Left lung (tissue), 4 donors: ENCODE measurements at regions not wholly inside any gene's neighbourhood (a gene's known extent, or its start where the extent isn't known, plus 50 kb on each side); places are given as distances from the start of the nearest gene placed in this dataset.
A peak's percentile ranks its signal among the peaks of the same experiment; 100 is the strongest.

Experiments
- ATAC-seq: fragments of 200-7000 bp; cut with Tn5 transposase; one replicate; pipeline ENCODE4 v1.9.1; 2020; ENCODE audit warnings: moderate library complexity
- DNase-seq, 4 donors: peaks; one replicate each; pipeline ENCODE4 v3.0.0-alpha.2; 2013 to 2020
- H3K27ac ChIP-seq, 2 donors: fragments of 200-600 bp; sonication (generic) in 1 of 2; one replicate each; pipeline versions ENCODE4 v1.5.0 to v1.8.0; 2020 to 2021
- H3K27me3 ChIP-seq, 2 donors: fragments of 200-600 bp; sonication (generic) in 1 of 2; one replicate each; pipeline versions ENCODE4 v1.5.0 to v1.8.0; 2020 to 2021
- H3K36me3 ChIP-seq, 2 donors: fragments of 200-600 bp; sonication (generic) in 1 of 2; one replicate each; pipeline versions ENCODE4 v1.5.0 to v1.8.0; 2020 to 2021
- H3K4me1 ChIP-seq, 2 donors: fragments of 200-600 bp; one replicate each; pipeline ENCODE4 v1.8.0; 2021
- H3K4me3 ChIP-seq, 2 donors: fragments of 200-600 bp; sonication (generic) in 1 of 2; one replicate each; pipeline versions ENCODE4 v1.5.0 to v1.8.0; 2020 to 2021; ENCODE audit warnings: mild to moderate bottlenecking in 1 of 2
- H3K9me3 ChIP-seq, 2 donors: fragments of 200-600 bp; sonication (generic) in 1 of 2; one replicate each; pipeline versions ENCODE4 v1.5.0 to v1.8.0; 2020 to 2021
- intact Hi-C, 2 donors: fragments of 100-400 bp; cut with DNase I; formaldehyde crosslinking; loops; one replicate each; pipeline versions ENCODE4 v1.11.2 to v1.14.2; 2022
- TF ChIP-seq, protein P1 (sequence below), 2 donors: fragments of 200-600 bp; sonication (generic) in 1 of 2; IDR thresholded peaks; one replicate each; pipeline versions ENCODE4 v1.5.0 to v1.8.0; 2021; ENCODE audit warnings: antibody characterized with exemption in 2 of 2
- donor health status: DM: no; HTN: yes; CAD: no.
- donor health status: DM: no; HTN: no; CAD: no.

GRCh38 chr7:138307633-138308032 lies 152.4 kb upstream of the TRIM24 start:
- Histone ChIP-seq H3K9me3 (peaks cover 0 to 11% of the 10 kb centered on the region in 2 donors), H3K27me3 (no peaks in the 10 kb centered on the region), H3K36me3 (no peaks in the 10 kb centered on the region), H3K4me3 (no peak overlapping the region), H3K27ac (no peak overlapping the region), H3K4me1 (no peaks in the 10 kb centered on the region)
- intact Hi-C loops, result no loop called here
- ATAC-seq (no peak), DNase-seq (no peak)
- TF ChIP-seq, protein P1, sequence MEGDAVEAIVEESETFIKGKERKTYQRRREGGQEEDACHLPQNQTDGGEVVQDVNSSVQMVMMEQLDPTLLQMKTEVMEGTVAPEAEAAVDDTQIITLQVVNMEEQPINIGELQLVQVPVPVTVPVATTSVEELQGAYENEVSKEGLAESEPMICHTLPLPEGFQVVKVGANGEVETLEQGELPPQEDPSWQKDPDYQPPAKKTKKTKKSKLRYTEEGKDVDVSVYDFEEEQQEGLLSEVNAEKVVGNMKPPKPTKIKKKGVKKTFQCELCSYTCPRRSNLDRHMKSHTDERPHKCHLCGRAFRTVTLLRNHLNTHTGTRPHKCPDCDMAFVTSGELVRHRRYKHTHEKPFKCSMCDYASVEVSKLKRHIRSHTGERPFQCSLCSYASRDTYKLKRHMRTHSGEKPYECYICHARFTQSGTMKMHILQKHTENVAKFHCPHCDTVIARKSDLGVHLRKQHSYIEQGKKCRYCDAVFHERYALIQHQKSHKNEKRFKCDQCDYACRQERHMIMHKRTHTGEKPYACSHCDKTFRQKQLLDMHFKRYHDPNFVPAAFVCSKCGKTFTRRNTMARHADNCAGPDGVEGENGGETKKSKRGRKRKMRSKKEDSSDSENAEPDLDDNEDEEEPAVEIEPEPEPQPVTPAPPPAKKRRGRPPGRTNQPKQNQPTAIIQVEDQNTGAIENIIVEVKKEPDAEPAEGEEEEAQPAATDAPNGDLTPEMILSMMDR (IDR thresholded peaks at IDR 0.05), result no peak

- Histone ChIP-seq H3K27ac (no peak overlapping the region), H3K4me3 (no peak overlapping the region), H3K27me3 (no peaks in the 10 kb centered on the region), H3K4me1 (no peaks in the 10 kb centered on the region), H3K9me3 (peaks cover 0 to 11% of the 10 kb centered on the region in 2 donors), H3K36me3 (no peaks in the 10 kb centered on the region)
- intact Hi-C loops, result no loop called here
- TF ChIP-seq, protein P1 (IDR thresholded peaks at IDR 0.05), result no peak
- ATAC-seq (no peak), DNase-seq (peak in 1 of 4 donors; percentile 43)
Measured at GRCh38 chr7:138308136-138308535, 151.9 kb upstream of the TRIM24 start.

DNA sequence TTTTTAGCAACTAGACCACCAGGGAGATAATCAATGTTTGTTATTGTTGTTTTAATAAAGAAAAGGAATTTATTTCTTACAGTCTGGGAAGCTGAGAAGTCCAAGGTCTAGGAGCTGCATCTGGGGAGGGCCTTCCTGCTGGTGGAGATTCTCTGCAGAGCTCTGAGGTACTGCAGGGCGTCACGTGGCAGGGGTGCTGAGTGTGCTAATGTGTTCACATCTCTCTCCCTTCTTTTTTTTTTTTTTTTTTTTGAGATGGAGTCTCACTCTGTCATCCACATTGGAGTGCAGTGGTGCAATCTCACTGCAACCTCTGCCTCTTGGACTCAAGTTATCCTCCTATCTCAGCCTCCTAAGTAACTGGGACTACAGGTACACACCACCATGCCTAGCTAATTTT lies 150.9 kb upstream of the TRIM24 start:
- ATAC-seq (no peak), DNase-seq (no peak)
- TF ChIP-seq, protein P1 (IDR thresholded peaks at IDR 0.05), result no peak
- Histone ChIP-seq H3K4me3 (no peak overlapping the region), H3K4me1 (no peaks in the 10 kb centered on the region), H3K9me3 (peaks cover 0 to 2% of the 10 kb centered on the region in 2 donors), H3K27me3 (no peaks in the 10 kb centered on the region), H3K27ac (no peak overlapping the region), H3K36me3 (no peaks in the 10 kb centered on the region)
- intact Hi-C loops, result no loop called here

GRCh38 chr7:138313829-138314178 lies 146.3 kb upstream of the TRIM24 start:
- DNase-seq (no peak), ATAC-seq (no peak)
- TF ChIP-seq, protein P1 (IDR thresholded peaks at IDR 0.05), result no peak
- intact Hi-C loops, result no loop called here
- no peaks in the 10 kb centered on the region for H3K36me3 ChIP-seq
- no peak overlapping the region for H3K4me3 ChIP-seq
- H3K27ac ChIP-seq, result no peak overlapping the region
- H3K27me3 ChIP-seq, result no peaks in the 10 kb centered on the region
- H3K4me1 ChIP-seq, result no peaks in the 10 kb centered on the region
- H3K9me3 ChIP-seq, result peaks cover 0 to 9% of the 10 kb centered on the region in 2 donors

DNA sequence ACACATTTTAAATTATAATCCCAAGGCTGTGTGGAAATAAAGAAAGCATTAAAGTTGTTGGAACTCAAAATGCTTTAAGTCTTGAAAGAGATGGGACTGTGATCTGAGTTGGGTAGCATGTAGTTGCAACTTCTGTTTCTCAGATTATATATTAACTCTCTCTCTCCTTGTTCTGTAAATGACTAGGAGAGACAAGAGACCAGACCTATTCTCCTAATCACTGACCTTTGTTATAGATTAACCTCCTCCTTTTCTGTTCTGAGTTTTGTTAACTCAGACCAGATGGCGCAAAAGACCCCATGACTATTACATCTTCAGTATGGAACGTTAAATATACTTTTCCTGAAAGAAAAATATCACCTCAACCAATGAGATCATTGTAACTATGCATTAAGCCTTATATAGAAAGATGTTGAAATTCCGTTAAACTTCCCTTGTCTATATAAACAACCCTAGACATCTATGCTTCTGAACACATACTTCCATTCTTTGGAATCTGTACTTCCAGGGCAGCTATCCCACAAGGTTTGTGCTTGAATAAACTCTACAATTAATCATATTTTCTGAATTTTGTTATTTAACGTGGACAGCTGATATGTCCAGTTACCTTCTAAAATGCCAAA lies 143.5 kb upstream of the TRIM24 start:
- intact Hi-C loops, result no loop called here
- TF ChIP-seq, protein P1 (IDR thresholded peaks at IDR 0.05), result no peak
- Histone ChIP-seq H3K27ac (no peak overlapping the region), H3K4me1 (no peaks in the 10 kb centered on the region), H3K36me3 (no peaks in the 10 kb centered on the region), H3K27me3 (no peaks in the 10 kb centered on the region), H3K9me3 (peaks cover 0 to 9% of the 10 kb centered on the region in 2 donors), H3K4me3 (no peak overlapping the region)
- no peak for ATAC-seq
- DNase-seq, result no peak
